Progenitor cell of endocrine pancreas (in vitro differentiated cells): ENCODE measurements at regions not wholly inside any gene's neighbourhood (a gene's known extent, or its start where the extent isn't known, plus 50 kb on each side); places are given as distances from the start of the nearest gene placed in this dataset.

ENCODE experiments used
- DNase-seq: peaks from one replicate; pipeline ENCODE4 v3.0.0; 2021; ENCODE audit warnings: low spot score; ENCODE audit not compliant: unreplicated experiment
- H3K27ac Mint-ChIP-seq: 2 replicates; pipeline ENCODE4 v1.8.0; 2021; ENCODE audit warnings: mild to moderate bottlenecking, moderate library complexity, mixed read lengths
- H3K27me3 Mint-ChIP-seq: 2 replicates; pipeline ENCODE4 v1.8.0; 2021; ENCODE audit warnings: mixed read lengths
- H3K36me3 Mint-ChIP-seq: 2 replicates; pipeline ENCODE4 v1.8.0; 2022; ENCODE audit warnings: mixed read lengths; ENCODE audit not compliant: insufficient read depth
- H3K4me1 Mint-ChIP-seq: 2 replicates; pipeline ENCODE4 v1.8.0; 2021; ENCODE audit warnings: low read depth, mixed read lengths
- H3K4me3 Mint-ChIP-seq: 2 replicates; pipeline ENCODE4 v1.8.0; 2021; ENCODE audit warnings: low read depth, mild to moderate bottlenecking, moderate library complexity, mixed read lengths
- H3K9me3 Mint-ChIP-seq: 2 replicates; pipeline ENCODE4 v1.8.0; 2021; ENCODE audit warnings: low read depth, mixed read lengths
- TF ChIP-seq, protein P1 (sequence below): fragments of 200-600 bp; sonication (generic); IDR thresholded peaks from one replicate; pipeline ENCODE4 v1.5.0; 2021; ENCODE audit warnings: antibody characterized with exemption, mild to moderate bottlenecking; ENCODE audit not compliant: unreplicated experiment

DNA sequence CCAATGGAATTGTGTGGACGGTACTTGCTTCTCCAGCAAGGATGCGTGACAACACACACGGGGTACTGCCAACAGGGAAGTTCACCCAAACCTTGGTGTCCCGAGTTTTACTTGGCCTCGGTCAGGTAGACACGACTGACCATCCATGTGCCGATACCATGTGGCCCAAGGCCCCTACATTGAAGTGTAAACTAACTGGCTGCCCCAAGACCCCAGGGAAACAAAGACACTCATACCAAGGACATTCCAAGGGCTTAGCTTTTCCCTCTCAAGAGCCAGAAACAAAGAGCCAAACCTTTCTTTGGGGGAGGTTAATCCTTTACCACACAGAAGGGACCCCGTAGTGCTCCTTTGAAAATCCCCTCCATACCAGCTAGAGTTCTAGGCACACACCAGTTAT lies 215.9 kb upstream of the TNRC6C start:
- DNase-seq, result no peak
- Mint-ChIP-seq H3K4me1 (no peaks in the 10 kb centered on the region), H3K36me3 (no peaks in the 10 kb centered on the region), H3K9me3 (no peaks in the 10 kb centered on the region), H3K27ac (no peak overlapping the region), H3K27me3 (peaks cover 11% of the 10 kb centered on the region), H3K4me3 (no peak overlapping the region)
- TF ChIP-seq, protein P1, sequence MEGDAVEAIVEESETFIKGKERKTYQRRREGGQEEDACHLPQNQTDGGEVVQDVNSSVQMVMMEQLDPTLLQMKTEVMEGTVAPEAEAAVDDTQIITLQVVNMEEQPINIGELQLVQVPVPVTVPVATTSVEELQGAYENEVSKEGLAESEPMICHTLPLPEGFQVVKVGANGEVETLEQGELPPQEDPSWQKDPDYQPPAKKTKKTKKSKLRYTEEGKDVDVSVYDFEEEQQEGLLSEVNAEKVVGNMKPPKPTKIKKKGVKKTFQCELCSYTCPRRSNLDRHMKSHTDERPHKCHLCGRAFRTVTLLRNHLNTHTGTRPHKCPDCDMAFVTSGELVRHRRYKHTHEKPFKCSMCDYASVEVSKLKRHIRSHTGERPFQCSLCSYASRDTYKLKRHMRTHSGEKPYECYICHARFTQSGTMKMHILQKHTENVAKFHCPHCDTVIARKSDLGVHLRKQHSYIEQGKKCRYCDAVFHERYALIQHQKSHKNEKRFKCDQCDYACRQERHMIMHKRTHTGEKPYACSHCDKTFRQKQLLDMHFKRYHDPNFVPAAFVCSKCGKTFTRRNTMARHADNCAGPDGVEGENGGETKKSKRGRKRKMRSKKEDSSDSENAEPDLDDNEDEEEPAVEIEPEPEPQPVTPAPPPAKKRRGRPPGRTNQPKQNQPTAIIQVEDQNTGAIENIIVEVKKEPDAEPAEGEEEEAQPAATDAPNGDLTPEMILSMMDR, result no peak

DNA sequence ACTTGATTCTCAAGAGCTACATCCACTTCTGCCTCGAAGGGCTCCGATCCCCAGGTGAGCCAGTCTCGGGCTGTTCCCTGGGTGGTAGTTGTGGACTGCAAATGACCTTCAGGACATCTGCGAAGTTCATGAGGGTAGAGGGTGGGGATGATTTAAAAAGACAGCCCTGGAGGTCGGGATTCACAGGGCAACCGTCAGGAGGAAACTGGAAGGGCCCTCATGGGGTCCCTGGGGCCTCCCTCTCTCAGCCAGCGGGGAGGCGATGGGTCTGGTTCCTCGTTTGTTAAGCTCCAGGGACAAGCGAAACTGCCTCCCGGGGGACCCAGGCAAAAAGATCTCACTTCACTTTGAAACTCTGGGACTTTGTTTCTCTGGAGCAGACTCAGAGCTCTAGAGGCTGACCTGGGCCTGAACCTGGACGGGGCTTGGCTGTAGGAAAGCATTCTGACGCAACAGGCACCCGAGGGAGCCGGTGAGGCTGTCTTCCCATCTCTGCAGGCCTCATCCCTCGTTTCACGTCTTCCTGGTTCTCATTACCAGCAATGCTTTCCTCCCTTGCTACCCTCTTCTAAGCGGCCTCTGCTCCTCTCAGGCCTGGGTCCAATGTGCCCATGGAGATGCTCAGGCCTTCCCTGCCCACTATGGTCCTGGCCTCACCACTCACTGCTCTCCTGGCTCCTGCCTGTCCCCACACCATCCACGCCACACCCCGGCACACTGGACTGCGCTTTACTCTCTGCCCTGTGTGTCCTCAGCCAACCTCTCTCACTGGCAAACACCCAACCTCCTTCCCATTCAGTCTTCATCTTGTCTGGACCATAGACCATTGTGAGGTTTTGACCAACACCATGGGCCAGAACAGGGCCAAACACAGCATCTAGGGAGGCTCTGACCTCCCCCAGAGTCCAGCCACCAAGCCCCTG lies 214.2 kb upstream of the TNRC6C start:
- DNase-seq, result no peak
- Mint-ChIP-seq H3K4me3 (no peak overlapping the region), H3K27me3 (peaks cover 10% of the 10 kb centered on the region), H3K9me3 (no peaks in the 10 kb centered on the region), H3K4me1 (no peaks in the 10 kb centered on the region), H3K36me3 (no peaks in the 10 kb centered on the region), H3K27ac (no peak overlapping the region)
- TF ChIP-seq, protein P1, result no peak

DNA sequence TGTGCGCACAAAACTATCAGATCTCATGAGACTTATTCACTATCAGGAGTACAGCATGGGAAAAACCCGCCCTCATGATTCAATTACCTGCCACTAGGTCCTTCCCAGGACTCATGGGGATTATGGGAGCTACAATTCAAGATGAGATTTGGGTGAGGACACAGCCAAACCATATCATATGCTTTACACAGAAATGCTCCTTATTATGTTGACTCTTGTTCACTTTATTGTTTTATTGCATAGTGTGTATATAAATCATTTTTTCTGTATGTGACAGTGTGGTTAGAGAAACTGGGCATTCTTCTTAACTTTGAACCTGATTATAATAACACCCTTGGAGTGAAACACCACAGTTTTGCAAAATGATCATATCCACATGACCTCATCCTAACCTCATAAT lies 212.8 kb upstream of the TNRC6C start:
- peaks cover 12% of the 10 kb centered on the region for H3K27me3 Mint-ChIP-seq
- H3K4me3 Mint-ChIP-seq, result no peak overlapping the region
- H3K9me3 Mint-ChIP-seq, result no peaks in the 10 kb centered on the region
- no peaks in the 10 kb centered on the region for H3K36me3 Mint-ChIP-seq
- H3K4me1 Mint-ChIP-seq, result no peaks in the 10 kb centered on the region
- no peak for DNase-seq
- H3K27ac Mint-ChIP-seq, result no peak overlapping the region
- TF ChIP-seq, protein P1, result no peak

DNA sequence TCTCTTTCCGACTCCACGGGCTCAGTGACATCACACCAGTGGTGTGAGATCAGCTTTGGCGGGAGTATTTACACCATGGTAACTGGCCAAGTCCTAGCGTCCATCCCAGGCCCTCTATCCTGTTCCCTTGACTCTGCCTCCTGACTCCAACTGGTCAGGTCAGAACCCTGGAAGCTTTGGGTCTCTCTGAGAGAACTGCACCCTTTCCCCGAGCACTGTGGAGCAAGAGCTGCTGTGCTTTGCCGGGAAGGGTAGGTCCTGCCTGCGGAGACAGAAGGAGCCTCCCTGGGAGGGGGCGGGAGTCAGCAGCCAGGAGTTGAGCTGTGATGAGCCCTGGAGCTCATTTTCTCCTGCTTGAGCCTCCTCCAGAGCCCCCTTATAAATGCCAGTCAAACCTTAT lies 212.1 kb upstream of the TNRC6C start:
- no peaks in the 10 kb centered on the region for H3K9me3 Mint-ChIP-seq
- H3K4me1 Mint-ChIP-seq, result no peaks in the 10 kb centered on the region
- no peak overlapping the region for H3K4me3 Mint-ChIP-seq
- TF ChIP-seq, protein P1, result no peak
- no peaks in the 10 kb centered on the region for H3K36me3 Mint-ChIP-seq
- H3K27me3 Mint-ChIP-seq, result peaks cover 12% of the 10 kb centered on the region
- no peak for DNase-seq
- H3K27ac Mint-ChIP-seq, result no peak overlapping the region

DNA sequence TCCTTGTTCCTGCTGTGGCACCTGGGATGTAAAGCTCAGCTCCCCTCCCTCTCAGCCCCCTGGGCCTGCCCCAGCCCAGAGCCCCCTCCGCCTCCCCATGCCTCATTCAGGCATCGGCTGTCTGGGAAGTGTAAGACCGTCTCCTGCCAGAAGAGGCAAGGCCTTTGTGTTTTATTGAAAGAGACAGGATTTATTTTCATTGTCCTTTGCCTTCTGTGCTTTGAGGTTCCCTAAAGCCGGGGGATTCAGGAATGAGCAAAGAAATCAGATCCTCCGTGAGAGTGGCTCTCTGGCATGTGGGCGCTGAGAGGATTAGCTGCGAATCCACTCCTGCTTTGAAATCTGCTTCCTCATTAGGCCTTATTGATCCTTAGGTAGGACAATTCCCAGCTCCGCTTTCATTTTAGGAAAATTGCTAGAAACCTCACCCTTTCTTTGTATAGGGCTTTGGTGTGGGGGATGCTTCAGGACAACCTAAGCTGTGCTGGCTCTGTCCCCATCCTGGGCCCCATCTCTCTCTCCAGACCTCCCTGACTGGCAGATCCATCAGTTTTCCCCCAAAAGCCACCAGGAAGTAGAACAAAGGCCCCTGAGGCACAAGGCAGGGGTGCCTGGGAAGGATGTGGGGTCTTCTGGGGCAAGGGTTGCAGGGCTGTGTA lies 211.5 kb upstream of the TNRC6C start:
- DNase-seq, result no peak
- peaks cover 12% of the 10 kb centered on the region for H3K27me3 Mint-ChIP-seq
- TF ChIP-seq, protein P1, result no peak
- no peaks in the 10 kb centered on the region for H3K36me3 Mint-ChIP-seq
- H3K4me1 Mint-ChIP-seq, result no peaks in the 10 kb centered on the region
- no peaks in the 10 kb centered on the region for H3K9me3 Mint-ChIP-seq
- H3K4me3 Mint-ChIP-seq, result no peak overlapping the region
- no peak overlapping the region for H3K27ac Mint-ChIP-seq
